Astrocyte (in vitro differentiated cells and primary cell): ENCODE measurements at regions not wholly inside any gene's neighbourhood (a gene's known extent, or its start where the extent isn't known, plus 50 kb on each side); places are given as distances from the start of the nearest gene placed in this dataset.

Experiments
- DNase-seq: peaks from one replicate; pipeline ENCODE4 v3.0.0-alpha.2; 2010; ENCODE audit warnings: low read depth
- FAIRE-seq: peaks from 2 replicates; lab custom pipeline; 2011; peaks lifted over from hg19 to GRCh38; lab: Jason Lieb, UNC
- H2AFZ ChIP-seq: 2 replicates; pipeline ENCODE4 v1.6.0; 2012; ENCODE audit warnings: low read depth, low read length, inconsistent platforms
- H3K27ac ChIP-seq: 2 replicates; pipeline ENCODE4 v1.5.1; 2011; ENCODE audit warnings: low read depth, low read length, inconsistent platforms
- H3K27me3 ChIP-seq: 2 replicates; pipeline ENCODE4 v1.6.0; 2011; ENCODE audit warnings: low read length, inconsistent platforms; ENCODE audit not compliant: insufficient read depth
- H3K36me3 ChIP-seq: 2 replicates; pipeline ENCODE4 v1.5.1; 2011; ENCODE audit warnings: low read length, inconsistent platforms; ENCODE audit not compliant: insufficient read depth
- H3K4me1 ChIP-seq: 2 replicates; pipeline ENCODE4 v1.5.1; 2011; ENCODE audit warnings: low read length, inconsistent platforms; ENCODE audit not compliant: insufficient read depth
- H3K4me2 ChIP-seq: 2 replicates; pipeline ENCODE4 v1.6.0; 2012; ENCODE audit warnings: low read length, inconsistent platforms
- H3K4me3 ChIP-seq: 2 replicates; pipeline ENCODE4 v1.5.1; 2011; ENCODE audit warnings: low read depth, mild to moderate bottlenecking, low read length, inconsistent platforms; ENCODE audit not compliant: insufficient read depth
- H3K79me2 ChIP-seq: 2 replicates; pipeline ENCODE4 v1.6.0; 2012; ENCODE audit warnings: mild to moderate bottlenecking, low read length, inconsistent platforms; ENCODE audit not compliant: insufficient read depth
- H3K9ac ChIP-seq: 2 replicates; pipeline ENCODE4 v1.6.0; 2012; ENCODE audit warnings: mild to moderate bottlenecking, low read length, inconsistent platforms
- H3K9me3 ChIP-seq: 2 replicates; pipeline ENCODE4 v1.5.1; 2012; ENCODE audit warnings: low read depth, mild to moderate bottlenecking, low read length, inconsistent platforms; ENCODE audit not compliant: insufficient read depth
- H4K20me1 ChIP-seq: 2 replicates; pipeline ENCODE4 v1.6.0; 2012; ENCODE audit warnings: low read length, inconsistent platforms; ENCODE audit not compliant: insufficient read depth
- H3K27ac Mint-ChIP-seq: one replicate; pipeline ENCODE4 v1.8.0; 2021; ENCODE audit warnings: mild to moderate bottlenecking, mixed read lengths; ENCODE audit not compliant: unreplicated experiment
- H3K27me3 Mint-ChIP-seq: one replicate; pipeline ENCODE4 v1.8.0; 2021; ENCODE audit warnings: low read depth, mixed read lengths; ENCODE audit not compliant: unreplicated experiment
- H3K36me3 Mint-ChIP-seq: one replicate; pipeline ENCODE4 v1.8.0; 2021; ENCODE audit warnings: low read depth, mixed read lengths; ENCODE audit not compliant: unreplicated experiment
- H3K4me1 Mint-ChIP-seq: one replicate; pipeline ENCODE4 v1.8.0; 2021; ENCODE audit warnings: low read depth, mixed read lengths; ENCODE audit not compliant: unreplicated experiment
- H3K4me3 Mint-ChIP-seq: one replicate; pipeline ENCODE4 v1.8.0; 2021; ENCODE audit warnings: mild to moderate bottlenecking, moderate library complexity, mixed read lengths; ENCODE audit not compliant: unreplicated experiment
- H3K9me3 Mint-ChIP-seq: one replicate; pipeline ENCODE4 v1.8.0; 2021; ENCODE audit warnings: mild to moderate bottlenecking, mixed read lengths; ENCODE audit not compliant: unreplicated experiment
- EZH2 ChIP-seq: IDR thresholded peaks from 2 replicates; pipeline ENCODE4 v1.6.1; 2012; ENCODE audit warnings: mild to moderate bottlenecking, low read length, inconsistent platforms; ENCODE audit not compliant: insufficient read depth
- TF ChIP-seq, protein P1 (sequence below): IDR thresholded peaks from 2 replicates; pipeline ENCODE4 v1.5.1; 2011; ENCODE audit warnings: low read depth, mild to moderate bottlenecking, inconsistent platforms, low read length, moderate library complexity; ENCODE audit not compliant: insufficient read depth

DNA sequence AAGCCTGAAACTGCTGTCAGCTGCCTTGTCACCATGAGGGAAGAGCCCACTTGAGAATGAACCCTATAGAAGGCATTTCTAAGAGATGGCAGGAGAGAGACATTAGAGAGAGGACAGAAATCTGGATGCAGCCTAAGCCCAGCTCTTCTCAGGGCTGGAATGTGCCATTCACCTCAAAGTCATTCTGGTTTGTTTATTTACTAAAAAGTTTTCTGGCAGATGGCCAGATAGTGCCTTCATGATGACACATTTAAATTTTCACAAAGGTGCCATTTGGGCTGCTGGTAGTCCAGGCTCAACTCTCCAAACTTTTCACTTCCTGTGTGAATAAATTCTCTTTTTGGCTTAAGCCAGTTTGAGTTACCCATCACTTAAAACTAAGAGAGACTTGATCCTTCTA lies 144.6 kb upstream of the ZNF366 start:
- Histone ChIP-seq H3K9me3 (no peaks in the 10 kb centered on the region), H3K4me3 (no peak overlapping the region), H3K79me2 (no peaks in the 10 kb centered on the region), H4K20me1 (no peaks in the 10 kb centered on the region), H2AFZ (no peak overlapping the region), H3K27me3 (no peaks in the 10 kb centered on the region), H3K4me2 (no peak overlapping the region), H3K4me1 (peaks cover 14% of the 10 kb centered on the region), H3K9ac (no peak overlapping the region), H3K36me3 (no peaks in the 10 kb centered on the region), H3K27ac (no peak overlapping the region)
- FAIRE-seq (no peak), DNase-seq (no peak)
- H3K27me3 Mint-ChIP-seq: no peaks in the 10 kb centered on the region
- H3K27ac Mint-ChIP-seq: no peak overlapping the region
- H3K36me3 Mint-ChIP-seq: no peaks in the 10 kb centered on the region
- H3K4me1 Mint-ChIP-seq: peaks cover 30% of the 10 kb centered on the region
- H3K4me3 Mint-ChIP-seq: no peak overlapping the region
- no peak for TF ChIP-seq EZH2
- TF ChIP-seq, protein P1, sequence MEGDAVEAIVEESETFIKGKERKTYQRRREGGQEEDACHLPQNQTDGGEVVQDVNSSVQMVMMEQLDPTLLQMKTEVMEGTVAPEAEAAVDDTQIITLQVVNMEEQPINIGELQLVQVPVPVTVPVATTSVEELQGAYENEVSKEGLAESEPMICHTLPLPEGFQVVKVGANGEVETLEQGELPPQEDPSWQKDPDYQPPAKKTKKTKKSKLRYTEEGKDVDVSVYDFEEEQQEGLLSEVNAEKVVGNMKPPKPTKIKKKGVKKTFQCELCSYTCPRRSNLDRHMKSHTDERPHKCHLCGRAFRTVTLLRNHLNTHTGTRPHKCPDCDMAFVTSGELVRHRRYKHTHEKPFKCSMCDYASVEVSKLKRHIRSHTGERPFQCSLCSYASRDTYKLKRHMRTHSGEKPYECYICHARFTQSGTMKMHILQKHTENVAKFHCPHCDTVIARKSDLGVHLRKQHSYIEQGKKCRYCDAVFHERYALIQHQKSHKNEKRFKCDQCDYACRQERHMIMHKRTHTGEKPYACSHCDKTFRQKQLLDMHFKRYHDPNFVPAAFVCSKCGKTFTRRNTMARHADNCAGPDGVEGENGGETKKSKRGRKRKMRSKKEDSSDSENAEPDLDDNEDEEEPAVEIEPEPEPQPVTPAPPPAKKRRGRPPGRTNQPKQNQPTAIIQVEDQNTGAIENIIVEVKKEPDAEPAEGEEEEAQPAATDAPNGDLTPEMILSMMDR: no peak
- H3K9me3 Mint-ChIP-seq: no peaks in the 10 kb centered on the region

DNA sequence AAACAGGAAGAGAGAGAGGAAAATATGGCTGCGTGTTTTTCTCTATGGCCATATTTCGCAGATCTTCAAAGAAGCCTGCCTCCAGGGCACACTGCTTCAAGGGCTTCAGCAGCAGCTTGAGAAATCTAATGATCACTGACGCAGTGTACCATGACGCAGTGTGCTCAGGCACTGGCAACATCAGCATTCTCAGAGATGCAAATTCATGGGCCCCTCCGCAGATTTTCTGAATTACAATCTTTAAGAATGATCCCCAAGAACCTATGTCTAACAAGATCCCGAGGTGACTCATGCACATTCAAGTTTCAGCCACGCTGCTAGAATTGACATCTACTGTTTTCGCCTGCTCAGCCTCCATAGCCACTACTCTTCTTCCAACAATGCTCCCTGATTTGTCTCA lies 143.9 kb upstream of the ZNF366 start:
- TF ChIP-seq EZH2: no peak
- TF ChIP-seq, protein P1: no peak
- Mint-ChIP-seq H3K9me3 (no peaks in the 10 kb centered on the region), H3K36me3 (no peaks in the 10 kb centered on the region), H3K4me1 (peaks cover 30% of the 10 kb centered on the region), H3K27ac (no peak overlapping the region), H3K27me3 (no peaks in the 10 kb centered on the region), H3K4me3 (no peak overlapping the region)
- FAIRE-seq (no peak), DNase-seq (no peak)
- Histone ChIP-seq H2AFZ (no peak overlapping the region), H3K27ac (no peak overlapping the region), H3K36me3 (no peaks in the 10 kb centered on the region), H3K4me1 (peaks cover 14% of the 10 kb centered on the region), H3K4me2 (no peak overlapping the region), H3K4me3 (no peak overlapping the region), H3K79me2 (no peaks in the 10 kb centered on the region), H4K20me1 (no peaks in the 10 kb centered on the region), H3K9ac (no peak overlapping the region), H3K27me3 (no peaks in the 10 kb centered on the region), H3K9me3 (no peaks in the 10 kb centered on the region)

DNA sequence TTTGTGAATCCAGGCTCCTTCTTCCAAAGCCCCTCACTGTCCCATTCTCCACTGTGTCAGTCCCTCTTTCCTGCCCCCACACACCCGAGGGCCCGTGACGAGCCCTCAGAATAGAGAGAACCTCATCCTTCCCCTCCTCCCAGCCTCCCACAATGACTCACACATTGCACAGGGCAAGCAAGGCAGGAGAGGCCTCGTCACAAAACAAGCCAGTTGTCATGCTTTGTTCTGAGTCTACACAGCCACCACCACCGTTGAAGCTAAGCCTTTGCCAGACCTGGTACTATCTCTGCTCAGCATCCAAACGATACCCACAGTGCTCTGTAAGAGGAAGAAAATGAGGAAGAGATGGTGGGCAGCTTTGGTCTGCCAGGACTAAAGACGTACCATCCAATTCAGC lies 142.2 kb upstream of the ZNF366 start:
- Histone ChIP-seq H3K9ac (no peak overlapping the region), H2AFZ (peak overlapping the region; percentile 58), H3K9me3 (no peaks in the 10 kb centered on the region), H3K4me2 (peak overlapping the region; percentile 20), H3K79me2 (no peaks in the 10 kb centered on the region), H3K36me3 (no peaks in the 10 kb centered on the region), H4K20me1 (no peaks in the 10 kb centered on the region), H3K27ac (no peak overlapping the region), H3K4me1 (peaks cover 14% of the 10 kb centered on the region), H3K27me3 (no peaks in the 10 kb centered on the region), H3K4me3 (no peak overlapping the region)
- FAIRE-seq (no peak), DNase-seq (peak; percentile 51)
- H3K27me3 Mint-ChIP-seq: no peaks in the 10 kb centered on the region
- H3K4me3 Mint-ChIP-seq: no peak overlapping the region
- H3K27ac Mint-ChIP-seq: peak overlapping the region; percentile 73
- no peaks in the 10 kb centered on the region for H3K9me3 Mint-ChIP-seq
- no peaks in the 10 kb centered on the region for H3K36me3 Mint-ChIP-seq
- peaks cover 30% of the 10 kb centered on the region for H3K4me1 Mint-ChIP-seq
- TF ChIP-seq, protein P1: no peak
- TF ChIP-seq EZH2: no peak
